ENCODE measurements at regions not wholly inside any gene's neighbourhood (a gene's known extent, or its start where the extent isn't known, plus 50 kb on each side); places are given as distances from the start of the nearest gene placed in this dataset.

DNA sequence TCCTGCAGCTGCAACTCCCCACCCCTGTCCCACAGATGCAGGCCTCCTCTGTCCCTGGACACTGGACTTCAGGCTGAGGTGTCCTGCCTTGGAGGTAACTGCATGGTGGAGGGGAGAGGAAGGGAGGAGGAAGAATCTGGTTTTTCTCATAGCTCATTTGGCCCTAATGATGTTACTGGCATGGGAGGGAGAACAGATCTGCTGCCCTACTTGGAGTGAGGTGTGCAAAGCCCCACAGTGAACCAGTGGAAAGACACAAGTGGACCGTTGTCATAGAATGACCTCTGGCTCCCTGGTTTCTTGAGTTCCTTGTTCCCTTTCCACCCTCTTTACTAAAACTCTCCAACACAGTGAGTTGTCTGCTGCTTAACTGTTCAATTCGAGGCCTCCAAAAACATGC is 215.9 kb downstream of the BARX2 start:
- no peak for DNase-seq

DNA sequence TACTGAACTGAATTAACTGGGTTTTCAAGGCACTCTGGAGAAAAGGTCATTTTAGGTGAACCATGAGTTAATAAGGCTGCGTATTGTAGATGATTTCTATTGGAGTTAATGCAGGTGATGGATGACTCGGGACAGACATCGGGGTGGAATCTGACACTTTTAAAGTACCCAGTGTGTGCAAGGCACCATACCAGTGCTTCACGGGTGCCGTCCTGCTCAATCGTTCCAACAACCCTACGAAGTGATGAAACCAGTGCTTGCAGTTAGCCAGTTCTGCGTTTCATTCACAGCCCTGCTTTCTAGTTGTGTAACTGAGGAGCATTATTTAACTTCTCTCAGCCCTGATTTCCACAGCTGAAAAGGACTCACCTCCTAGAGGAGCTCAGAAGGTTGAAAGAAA is 216.5 kb downstream of the BARX2 start:
- DNase-seq: no peak

DNA sequence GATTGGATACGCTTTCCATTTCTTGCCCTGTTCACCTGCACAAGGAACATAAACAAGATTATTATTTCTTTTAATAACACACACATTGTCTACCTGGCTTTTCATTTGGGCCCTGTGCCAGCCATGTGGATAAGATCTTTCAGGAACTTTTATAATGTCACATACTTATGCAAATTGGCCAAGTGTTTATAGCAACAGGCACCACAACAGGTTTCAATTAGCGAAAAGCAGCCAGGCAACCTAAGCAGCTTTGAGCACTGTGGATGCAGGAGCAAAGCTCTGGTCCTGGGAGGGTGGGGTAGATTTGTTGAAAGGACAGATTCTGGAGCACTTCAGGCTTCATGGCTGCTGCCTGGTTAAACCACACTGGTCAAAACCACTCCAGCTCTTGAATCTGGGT is 217.4 kb downstream of the BARX2 start:
- no peak for DNase-seq

DNA sequence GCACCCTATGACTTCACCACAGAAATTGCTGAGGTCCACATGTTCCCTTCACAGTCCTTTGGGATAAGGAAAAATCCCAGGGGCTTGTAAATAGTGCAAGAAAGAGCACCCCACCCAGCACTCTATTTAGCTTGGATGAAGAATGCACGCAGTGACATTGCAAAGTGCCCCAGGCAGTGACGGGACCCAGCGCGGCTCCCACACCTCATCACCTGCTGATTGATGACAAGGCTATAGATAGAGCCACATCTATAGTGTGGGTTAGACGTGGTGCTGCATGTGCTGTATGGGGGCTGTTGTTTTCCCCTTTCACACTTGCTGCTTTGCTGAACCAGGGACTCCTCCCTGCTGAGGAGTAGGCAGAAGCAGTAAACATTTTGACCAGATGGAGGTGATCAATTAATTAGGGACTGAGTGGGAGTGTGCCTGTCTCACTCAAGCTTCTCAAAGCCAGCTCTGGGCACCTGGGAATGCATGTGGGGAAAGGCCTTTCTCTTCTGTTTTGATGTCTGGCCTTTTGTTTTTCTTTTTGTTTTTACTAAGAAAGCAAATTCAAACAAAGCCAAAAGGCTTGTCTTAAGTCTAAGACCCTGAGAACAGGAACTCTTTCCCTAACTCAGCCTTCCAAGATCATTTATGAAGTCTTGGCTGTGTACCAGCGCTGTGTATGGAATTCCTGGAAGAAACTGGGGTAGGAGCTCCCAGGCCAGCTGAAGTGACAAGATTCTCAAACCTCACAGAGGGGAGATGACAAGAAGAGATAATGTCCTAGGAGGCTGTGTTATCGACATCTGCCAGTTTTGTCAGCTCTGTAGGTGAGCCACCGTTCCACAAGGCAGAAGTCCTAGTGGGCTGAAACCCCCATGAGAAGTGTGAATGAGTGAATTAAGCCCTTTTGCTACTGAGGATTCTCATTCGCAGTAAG is 219.7 kb downstream of the BARX2 start:
- DNase-seq: no peak

DNA sequence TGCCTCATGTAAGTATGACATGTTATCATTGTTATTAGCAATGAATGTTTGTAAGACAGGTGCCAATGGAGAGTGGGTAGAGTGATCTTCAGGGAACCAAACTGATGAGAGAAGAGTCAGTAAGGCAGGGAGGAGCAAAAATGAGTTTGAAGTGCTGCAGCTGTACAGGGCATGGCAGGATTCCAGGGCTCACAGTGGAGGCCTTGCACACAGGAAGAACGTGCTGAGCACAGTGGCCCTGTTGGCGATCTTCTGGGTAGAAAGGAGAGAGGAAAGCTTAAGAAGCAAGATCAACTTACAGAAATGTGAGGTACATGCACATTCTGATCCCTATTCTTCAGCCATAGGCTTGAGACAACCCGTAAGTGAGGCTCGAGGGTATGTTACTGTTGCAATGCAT is 219.3 kb upstream of the TMEM45B start:
- DNase-seq: no peak

DNA sequence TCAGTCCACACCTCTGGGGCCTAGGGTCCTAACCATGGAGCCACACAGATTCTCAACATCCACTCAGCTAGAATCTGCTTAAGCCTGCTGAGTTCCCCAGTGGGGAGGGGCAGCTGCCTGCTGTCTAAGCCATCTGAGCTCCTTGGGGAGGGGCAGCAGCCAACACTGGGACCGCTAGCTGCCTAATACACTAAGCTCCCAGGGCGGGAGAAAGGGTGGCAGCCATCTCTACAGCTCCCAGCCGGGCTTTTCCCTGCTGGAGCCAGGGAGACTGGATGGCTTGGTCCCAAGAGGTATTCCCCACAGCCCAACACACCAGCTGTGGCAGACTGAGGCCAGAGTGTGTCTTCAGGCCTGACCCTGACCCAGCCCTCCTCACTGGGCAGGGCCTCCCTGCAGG is 217.3 kb upstream of the TMEM45B start:
- no peak for DNase-seq

DNA sequence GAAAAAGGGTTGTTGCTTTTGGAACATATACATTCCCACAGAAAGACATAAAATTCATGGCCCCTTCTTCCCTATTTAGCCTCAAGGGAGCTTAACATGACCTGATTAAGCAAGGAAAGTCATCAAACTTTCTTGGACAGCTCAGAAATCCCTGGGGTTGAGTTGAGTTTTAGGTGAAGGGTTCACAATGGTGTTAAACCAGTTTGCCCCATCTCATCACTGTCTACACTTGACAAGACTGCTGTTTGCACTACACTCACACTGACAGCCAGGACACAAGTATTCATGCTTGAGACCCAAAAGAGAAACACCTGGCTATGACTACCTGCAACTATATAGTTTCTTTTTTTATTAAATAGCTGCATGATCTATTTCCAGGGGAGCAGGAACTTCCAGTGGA is 209.8 kb upstream of the TMEM45B start:
- no peak for DNase-seq

DNA sequence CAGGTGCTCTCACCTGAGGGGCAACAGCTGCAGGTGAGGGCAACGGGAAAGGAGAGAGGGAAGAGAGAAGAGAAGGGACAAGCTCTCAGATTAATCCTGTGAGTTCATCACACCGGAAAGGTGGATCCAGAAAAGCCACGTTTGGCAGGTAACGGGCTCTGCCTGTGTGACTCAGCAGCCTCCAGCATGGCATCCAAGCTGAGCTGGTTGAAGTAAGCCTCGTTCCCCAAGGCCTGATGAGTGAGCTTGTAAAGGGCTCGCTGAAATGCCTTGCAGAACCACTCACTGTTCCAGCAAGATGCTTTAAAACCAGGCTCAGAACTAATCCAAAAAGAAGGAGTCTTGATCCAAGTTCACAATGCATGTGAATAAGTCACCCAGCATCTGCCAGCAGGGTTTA is 206.9 kb upstream of the TMEM45B start:
- DNase-seq: no peak

DNA sequence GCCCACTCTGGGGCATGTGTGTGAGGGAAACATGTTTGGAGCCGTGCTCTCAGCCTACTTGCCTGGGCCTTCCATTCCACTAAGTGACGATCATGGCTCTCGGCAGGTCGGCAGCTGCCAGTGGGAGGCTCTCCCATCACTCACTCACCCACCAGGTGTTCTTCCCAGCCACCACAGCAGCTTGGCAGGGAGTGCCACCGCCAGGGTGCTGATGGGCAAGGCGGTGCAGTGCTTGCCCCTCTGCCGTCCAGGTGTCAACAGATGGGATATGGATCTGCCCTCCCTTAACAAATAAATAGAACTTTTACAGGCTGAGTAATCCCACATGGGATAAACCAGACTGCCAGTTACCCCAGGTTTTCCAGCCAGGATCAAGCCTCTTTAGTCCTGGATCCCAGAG is 205.5 kb upstream of the TMEM45B start:
- DNase-seq: no peak

DNA sequence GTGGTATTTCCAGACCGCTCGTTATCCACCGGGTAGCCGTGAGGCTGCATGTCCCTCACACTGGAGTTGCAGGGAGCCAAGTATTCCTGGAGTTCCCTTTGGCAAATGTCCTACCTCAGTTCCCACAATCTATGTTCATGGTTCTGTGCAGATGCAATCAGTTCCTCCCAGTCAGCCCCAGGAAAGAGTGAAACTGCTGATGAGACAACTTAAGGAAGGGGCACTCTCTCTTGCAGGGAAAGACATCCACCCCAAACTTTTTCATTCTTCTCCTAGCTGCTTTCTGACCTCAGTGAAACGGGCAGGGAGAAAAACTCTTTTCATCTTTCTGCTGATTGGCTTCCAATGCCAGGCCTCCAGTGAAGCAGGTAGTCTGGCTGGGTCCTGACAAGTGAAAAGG is 205.1 kb upstream of the TMEM45B start:
- no peak for DNase-seq

DNA sequence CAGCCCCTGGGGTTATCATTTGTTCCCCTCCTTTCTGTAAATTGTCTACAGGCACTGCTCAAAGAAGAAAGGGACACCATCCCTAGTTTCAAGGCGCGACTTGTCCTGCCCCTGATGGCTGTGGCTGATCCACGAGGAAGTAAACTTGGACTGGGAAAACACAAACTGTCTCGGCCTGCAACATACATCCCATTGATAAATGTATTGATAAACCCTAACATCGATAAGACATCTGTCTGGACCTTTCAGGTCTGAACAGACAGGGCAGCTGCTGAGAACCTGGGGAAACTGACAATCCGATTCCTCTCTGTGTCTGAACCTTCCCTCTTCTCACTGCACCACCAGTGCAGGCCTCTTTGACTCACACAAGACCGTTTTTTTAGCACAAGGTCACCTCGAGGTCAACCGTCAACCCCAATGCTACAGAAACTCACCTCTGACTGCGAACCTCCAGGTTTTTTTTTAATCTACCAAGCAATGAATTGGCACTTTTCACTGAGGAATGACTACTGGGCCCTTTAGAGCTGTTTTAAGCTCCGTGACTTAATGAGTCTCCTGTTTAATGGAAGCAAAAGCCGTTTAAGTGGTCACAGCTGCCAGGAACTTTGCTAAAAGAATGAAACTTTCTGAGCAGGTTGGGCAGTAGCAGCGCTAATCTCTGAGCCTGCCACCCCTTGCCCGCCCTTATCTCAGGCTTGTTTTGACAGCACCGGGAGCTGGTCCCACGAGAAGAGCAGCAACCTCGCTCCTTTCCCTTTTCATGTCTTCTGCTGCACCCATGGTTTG is 203.8 kb upstream of the TMEM45B start:
- no peak for DNase-seq

DNA sequence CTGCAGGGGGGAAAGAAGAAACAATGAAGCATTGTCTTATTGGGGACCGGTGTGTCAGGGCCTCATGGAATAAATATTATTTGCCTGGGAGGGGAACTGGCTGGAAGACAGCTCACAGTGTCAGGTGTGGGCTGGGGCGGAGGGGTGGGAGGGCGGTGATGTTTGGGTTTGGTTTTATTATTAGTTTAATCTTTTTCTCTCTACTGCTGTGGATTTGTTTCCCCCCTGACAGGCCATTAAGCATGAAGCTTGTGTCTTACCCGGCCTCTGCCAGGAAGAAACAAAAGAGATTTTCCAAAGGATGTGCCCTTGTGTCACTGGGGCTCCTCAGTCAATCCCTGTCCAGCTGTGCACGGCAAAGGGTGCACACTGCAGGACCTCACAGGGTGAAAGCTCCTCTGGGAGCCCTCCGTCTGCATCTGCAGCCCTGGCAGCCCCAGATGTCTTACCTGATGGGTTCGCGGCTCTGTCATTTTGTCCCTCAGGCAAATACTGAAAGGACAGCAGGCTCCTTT is 203.1 kb upstream of the TMEM45B start:
- DNase-seq: no peak

DNA sequence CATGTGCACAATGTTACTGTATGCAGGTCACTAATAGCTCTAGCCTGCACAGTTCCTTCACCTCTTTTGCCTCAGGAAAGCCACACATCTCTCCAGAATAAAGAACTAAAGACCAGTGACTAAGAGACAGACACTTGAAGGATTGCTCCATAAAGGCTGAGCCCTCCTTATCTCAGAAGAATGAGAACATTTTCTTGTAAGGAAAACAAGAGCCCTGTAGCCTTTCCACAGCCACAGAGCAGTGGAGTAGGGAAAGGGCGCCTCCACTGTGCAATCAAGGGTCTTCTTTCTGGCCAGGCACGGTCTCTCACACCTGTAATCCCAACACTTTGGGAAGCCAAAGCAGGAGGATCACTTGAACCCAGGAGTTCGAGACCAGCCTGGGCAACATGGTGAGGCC is 202.6 kb upstream of the TMEM45B start:
- DNase-seq: no peak

DNA sequence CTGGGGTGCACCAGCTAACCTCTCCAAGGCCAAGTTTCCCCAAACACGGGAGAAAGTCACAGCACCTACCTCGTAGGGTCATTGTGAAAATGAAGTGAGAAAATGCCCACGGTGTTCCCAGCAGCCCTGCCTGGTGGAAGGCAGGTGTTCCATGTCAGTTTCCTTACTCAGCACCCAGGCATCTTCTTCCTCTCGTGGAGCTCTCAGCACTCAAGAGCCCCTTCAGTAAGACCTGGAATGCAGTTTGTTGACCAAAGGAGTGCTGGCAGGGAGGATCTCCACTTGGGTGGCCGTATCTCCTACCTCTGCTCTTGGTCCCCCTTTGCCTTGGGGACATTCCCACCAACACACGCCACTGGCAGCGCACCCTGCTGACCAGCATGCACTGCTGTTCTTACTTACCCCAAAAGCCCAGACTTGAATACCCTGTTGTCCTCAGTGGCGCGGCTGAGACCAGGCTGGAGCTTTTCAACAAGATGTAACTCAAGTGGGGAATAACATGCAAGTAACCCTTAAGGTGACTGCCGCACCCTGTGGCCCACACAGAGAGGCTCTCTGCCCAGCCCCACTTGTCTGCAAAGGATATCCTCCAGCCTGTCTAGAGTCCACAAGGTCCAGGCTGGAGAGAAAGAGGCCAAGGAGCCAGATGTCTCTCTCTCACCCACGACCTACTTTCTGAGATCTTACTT is 201.2 kb upstream of the TMEM45B start:
- no peak for DNase-seq

DNA sequence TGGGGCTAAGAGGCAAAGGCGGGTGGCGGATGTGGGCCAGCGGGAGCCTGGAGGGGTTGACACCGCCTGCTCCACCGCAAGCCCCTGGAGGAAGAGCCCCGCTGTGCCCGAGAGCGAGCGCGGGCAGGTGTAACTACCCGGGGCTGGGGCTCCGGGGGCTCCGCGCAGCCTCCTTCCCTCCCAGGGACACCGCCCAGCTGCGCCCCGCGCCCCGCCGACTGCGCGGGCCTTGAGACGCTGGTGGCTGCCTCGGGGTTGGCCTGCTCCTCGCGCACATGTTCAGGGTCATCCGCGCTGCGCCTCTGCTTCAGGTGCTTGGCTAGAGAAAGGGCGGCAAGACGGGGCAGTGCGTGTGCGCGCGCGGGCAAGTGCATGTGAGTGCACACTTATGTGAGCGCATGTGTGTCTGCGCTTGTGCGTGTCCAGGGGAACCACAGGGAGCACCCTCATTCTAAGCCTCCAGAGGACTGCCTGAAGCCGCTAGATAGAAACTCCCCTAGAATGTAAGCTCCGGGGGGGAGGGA is 197.5 kb upstream of the TMEM45B start:
- no peak for DNase-seq

DNA sequence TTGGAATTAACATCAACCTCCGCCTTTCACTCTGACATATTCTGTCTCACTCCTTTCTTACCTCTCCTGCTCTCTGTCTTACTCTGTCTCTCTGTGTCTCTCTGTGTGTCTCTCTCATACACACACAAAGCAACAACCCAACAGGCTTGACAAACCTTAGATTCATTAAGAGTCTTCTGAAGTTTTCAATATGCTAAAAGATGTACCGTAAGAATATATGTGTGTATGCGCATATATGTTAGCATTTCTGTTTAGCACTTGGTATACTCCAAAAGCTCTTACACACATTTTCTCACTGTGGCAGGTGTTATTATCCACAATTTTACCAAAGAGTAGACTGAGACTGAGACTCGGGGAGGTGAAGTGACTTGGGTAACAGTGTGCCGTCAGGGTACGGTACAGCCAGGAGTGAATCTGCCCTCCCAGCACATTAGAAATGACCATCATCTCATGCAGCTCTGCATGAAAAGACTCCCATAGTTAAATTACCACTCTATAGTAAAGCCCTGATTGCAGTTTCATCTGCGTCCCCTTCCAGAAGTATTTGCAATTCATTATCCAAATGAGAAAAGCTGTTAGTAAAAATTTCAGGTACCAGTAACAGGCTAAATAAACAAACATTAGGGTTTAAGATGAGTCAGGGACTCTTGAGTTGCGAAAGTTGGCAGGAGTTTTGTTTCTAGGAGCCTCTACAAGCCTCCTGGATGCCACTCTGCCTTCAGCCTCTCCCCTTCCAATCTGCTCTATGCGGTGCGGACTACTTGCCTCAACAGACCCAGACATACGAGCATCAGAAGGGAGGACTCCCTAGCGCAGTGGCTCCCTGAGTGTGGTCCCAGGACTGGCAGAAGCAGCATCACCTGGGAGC is 195.2 kb upstream of the TMEM45B start:
- no peak for DNase-seq

DNA sequence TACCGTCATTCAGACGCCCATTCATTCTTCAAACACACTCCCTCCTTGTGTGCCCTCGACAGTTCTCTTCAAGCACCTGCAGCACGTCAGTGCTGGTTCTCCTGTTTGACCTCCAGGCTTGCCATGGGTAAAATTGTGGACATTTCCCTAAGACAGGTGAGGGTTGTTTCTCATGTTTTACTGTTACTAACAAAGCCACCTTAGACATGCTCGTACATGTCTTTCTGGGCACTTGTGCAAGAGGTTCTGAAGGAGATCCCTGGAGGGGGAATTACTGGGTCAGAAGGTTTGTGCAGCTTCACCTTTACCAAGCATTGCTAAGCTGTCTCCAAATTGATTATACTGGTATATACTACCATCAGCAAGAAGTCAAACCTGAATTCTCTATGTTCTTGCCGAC is 189.7 kb upstream of the TMEM45B start:
- no peak for DNase-seq

DNA sequence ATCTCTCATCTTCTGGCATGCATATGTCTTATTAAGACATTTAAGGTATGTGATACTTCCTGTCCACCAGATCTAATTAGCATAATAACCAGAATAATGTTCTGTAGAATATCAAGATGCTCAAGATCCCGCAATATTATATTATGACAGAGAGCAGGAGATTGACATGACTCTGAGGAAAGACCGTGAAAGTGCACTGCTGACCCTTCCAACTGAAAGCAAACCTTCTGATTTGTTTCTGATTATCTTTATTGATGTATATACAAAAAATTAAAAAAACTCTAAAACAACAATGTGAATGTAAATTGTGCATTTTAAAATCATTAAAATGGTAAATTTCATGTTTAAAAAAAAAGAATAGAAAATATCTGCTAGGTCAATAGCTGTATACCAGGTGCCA is 184.4 kb upstream of the TMEM45B start:
- DNase-seq: no peak

DNA sequence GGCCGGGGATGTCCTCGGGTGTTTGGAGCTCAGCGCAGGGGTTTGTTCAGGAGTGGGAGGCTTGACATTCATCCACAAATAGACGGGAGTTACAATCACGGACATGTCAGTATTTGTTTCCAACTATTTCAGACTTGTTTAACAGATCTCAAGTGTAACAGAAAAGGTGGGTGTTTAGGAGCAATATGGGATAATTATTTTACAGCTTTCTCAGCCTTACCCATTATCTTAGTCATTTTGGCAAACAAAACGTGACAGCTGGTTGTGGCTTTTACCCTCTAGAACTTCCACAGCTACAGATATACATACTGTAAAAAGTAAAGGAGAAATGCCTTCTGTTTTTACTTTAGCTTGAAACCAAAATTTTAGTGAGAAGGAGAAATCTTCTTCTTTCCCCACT is 178.7 kb upstream of the TMEM45B start:
- DNase-seq: no peak

DNA sequence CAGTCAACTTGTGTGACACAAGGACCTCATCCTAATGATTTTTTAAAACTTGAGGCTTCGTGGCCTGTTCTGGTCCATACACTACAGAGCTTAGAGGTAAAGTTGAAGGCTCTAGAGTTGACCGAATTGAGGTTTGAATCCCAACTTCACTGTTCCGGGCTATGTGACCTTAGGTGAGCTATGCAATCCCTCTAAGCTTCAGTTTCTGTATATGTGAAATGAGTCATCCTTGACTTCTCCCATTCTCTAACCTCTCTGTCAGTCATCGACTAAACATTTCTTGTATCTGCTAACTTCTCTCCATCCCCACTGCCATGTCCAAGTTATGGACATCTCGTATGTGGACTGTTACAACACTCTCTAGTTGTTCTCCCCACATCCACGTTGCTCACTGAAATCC is 178.2 kb upstream of the TMEM45B start:
- no peak for DNase-seq

DNA sequence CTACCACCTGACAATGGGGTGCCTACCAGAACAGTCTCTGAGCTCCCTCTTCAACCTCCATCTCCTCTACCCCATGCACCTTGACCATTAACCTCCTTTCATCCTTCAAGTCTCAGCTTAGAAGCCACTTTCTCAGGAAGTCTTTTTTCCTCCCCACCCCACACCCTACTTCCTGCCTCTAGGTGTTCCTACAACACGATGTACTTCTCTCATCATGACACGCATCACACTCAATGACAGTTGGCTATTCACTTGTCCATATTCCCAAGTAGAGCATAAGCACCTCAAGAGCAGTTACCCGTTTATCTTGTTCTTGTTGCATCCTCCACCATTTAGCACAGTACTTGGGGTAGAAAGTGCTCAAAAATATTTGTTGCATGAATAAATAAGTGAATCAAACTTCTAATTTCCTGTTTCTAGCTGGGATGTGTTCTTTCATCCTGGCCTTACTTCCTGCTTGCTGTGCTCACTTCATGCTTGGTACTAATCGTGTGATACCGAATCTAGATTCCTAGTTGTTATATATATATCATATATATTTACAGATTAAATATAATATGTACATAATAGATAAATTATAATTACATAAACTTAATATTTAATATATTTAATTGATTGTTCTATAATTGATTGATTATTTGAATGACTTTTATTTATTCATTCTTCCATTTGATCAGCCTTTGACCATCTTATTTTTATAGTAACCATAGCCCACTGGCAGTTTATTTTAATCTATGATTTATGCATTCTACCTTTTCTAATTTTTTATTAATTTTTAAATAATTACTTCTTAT is 177.5 kb upstream of the TMEM45B start:
- no peak for DNase-seq
